Psoas muscle (tissue), 7 donors: ENCODE measurements at regions not wholly inside any gene's neighbourhood (a gene's known extent, or its start where the extent isn't known, plus 50 kb on each side); places are given as distances from the start of the nearest gene placed in this dataset.

Experiments used
- ATAC-seq, 4 donors: fragments of 200-7000 bp; cut with Tn5 transposase; one replicate each; pipeline ENCODE4 v1.9.1; 2020; ENCODE audit warnings: moderate library complexity in 3 of 4, mild to moderate bottlenecking in 2 of 4
- DNase-seq, 2 donors: peaks; one replicate each; pipeline ENCODE4 v3.0.0-alpha.2; 2020
- H3K27ac ChIP-seq: fragments of 200-600 bp; one replicate; pipeline ENCODE4 v1.8.0; 2022
- H3K27me3 ChIP-seq, 3 donors: fragments of 200-600 bp in 1 of 3; one replicate each; pipeline versions ENCODE4 v1.6.1 to v1.8.0; 2013 to 2022; ENCODE audit warnings: low read length in 2 of 3, mild to moderate bottlenecking in 2 of 3, moderate library complexity in 1 of 3; ENCODE audit not compliant: insufficient read depth in 3 of 3
- H3K36me3 ChIP-seq, 2 donors: fragments of 200-600 bp in 1 of 2; one replicate each; pipeline versions ENCODE4 v1.6.1 to v1.8.0; 2013 to 2022; ENCODE audit warnings: low read depth in 1 of 2, mild to moderate bottlenecking in 1 of 2, moderate library complexity in 1 of 2; ENCODE audit not compliant: insufficient read depth in 1 of 2
- H3K4me1 ChIP-seq: fragments of 200-600 bp; one replicate; pipeline ENCODE4 v1.8.0; 2022
- H3K4me3 ChIP-seq: fragments of 200-600 bp; one replicate; pipeline ENCODE4 v1.8.0; 2022; ENCODE audit warnings: mild to moderate bottlenecking
- H3K9me3 ChIP-seq: fragments of 200-600 bp; one replicate; pipeline ENCODE4 v1.8.0; 2022
- WGBS, 3 donors: extraction: QIAGEN DNeasy Blood & Tissue Kit; methylation state at CpG; one replicate each; pipeline versions ENCODE4 v1.1.6 to v1.1.7; 2013; 5-methylcytosine and 5-hydroxymethylcytosine counted together
- intact Hi-C, 2 donors: fragments of 100-400 bp; cut with DNase I; formaldehyde crosslinking; loops; one replicate each; pipeline versions ENCODE4 v1.11.0 to v1.14.2; 2022
- TF ChIP-seq, protein P1 (sequence below): fragments of 200-600 bp; IDR thresholded peaks from one replicate; pipeline ENCODE4 v1.8.0; 2022; ENCODE audit warnings: antibody characterized with exemption
- donor health status: healthy with polysubstance abuse.
- donor health status: DM: no; HTN: no; CAD: no; lungs with moderate emphysema.
- donor health status: Bipolar disorder and iron deficiency.
- donor health status: healthy.
- donor health status: DM: yes; HTN: yes; CAD: no.
- donor health status: DM: no; HTN: no; CAD: no.
- donor health status: DM: yes; HTN: yes; CAD: no.

DNA sequence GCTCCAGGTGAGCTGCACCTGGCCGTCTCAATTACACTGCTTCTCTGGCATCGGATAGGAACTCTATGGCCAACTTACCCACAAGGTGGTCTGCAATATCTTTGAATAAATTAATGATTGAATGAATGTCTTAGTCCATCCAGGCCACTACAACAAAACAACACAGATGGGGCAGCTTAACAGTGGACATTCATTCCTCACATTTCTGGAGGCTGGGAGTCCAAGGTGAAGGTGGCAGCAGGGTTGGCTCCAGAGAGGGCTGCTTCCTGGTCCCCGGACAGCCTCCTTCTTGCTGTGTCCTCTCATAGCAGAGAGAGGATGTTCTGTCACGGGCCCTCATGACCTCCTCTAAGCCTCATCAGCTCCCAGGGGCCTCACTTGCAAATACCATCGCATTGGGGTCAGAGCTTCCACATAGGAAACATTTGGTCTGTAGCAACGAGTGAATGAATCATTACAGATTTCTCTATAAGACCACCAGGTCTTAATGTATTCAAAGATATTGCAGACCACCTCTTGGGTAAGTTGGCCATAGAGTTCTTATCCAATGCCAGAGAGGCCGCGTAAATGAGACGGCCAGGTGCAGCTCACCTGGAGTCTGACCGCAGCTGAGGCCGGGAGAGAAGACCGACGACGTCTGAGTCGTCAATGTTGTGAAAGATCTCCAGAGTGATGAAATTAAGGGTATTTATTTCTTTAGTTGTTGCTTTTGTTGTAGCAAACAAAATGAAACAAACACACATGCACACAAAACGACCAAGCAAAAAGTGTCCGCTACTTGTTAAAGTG is 182.7 kb upstream of the C14orf180 start:
- peaks cover 17% of the 10 kb centered on the region for H3K9me3 ChIP-seq
- WGBS, 3 donors: 85 to 92% (median 87%) methylated on average over 17 of the region's 17 CpGs
- intact Hi-C loops: no loop called here
- H3K27ac ChIP-seq: no peak overlapping the region
- DNase-seq (no peak), ATAC-seq (no peak)
- TF ChIP-seq, protein P1, sequence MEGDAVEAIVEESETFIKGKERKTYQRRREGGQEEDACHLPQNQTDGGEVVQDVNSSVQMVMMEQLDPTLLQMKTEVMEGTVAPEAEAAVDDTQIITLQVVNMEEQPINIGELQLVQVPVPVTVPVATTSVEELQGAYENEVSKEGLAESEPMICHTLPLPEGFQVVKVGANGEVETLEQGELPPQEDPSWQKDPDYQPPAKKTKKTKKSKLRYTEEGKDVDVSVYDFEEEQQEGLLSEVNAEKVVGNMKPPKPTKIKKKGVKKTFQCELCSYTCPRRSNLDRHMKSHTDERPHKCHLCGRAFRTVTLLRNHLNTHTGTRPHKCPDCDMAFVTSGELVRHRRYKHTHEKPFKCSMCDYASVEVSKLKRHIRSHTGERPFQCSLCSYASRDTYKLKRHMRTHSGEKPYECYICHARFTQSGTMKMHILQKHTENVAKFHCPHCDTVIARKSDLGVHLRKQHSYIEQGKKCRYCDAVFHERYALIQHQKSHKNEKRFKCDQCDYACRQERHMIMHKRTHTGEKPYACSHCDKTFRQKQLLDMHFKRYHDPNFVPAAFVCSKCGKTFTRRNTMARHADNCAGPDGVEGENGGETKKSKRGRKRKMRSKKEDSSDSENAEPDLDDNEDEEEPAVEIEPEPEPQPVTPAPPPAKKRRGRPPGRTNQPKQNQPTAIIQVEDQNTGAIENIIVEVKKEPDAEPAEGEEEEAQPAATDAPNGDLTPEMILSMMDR: no peak
- no peaks in the 10 kb centered on the region for H3K27me3 ChIP-seq
- no peaks in the 10 kb centered on the region for H3K4me1 ChIP-seq
- no peak overlapping the region for H3K4me3 ChIP-seq
- no peaks in the 10 kb centered on the region for H3K36me3 ChIP-seq

DNA sequence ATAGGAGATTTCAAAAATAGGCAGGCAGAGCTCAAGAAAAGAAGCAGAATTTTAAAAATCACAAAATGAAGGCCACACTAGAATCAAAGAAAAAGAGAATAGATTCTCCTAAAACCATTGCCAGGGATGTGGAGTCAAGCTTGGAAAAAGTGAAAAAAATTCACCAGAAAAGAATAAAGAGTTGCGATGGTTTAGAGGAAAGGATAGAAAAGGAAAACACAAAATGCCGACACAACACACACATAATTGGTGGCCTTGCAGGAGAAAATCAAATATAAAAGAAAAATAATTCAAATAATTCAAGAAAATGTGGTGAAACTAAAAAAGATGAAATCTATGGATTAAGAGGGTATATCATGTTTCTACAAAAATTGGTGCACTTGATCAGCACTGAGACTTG is 181.6 kb upstream of the C14orf180 start:
- intact Hi-C loops: no loop called here
- TF ChIP-seq, protein P1: no peak
- Histone ChIP-seq H3K36me3 (no peaks in the 10 kb centered on the region), H3K4me3 (no peak overlapping the region), H3K9me3 (peaks cover 17% of the 10 kb centered on the region), H3K4me1 (no peaks in the 10 kb centered on the region), H3K27me3 (no peaks in the 10 kb centered on the region), H3K27ac (no peak overlapping the region)
- no peak for DNase-seq
- 95 to 97% (median 96%) methylated on average over 2 of the region's 2 CpGs for WGBS, 3 donors
- ATAC-seq: no peak

DNA sequence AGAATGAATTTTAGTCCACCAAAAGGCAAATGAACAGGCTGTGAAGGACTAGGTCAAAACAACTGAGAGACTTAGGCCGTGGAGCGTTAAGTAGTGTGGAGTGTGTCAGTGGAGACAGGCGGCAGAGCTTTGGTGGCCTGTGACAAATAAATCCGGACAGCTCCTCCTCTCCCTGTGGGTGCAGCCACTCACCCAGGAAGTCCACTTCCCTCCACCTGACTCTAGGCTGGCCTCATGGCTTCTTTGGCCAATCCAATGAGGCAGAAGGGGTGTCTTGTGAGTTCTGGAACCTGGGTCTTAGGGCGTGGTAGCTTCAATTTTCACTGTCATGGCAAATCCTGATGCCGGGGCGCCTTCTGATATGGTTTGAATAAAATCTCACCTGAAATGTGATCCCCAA is 180.9 kb upstream of the C14orf180 start:
- DNase-seq (no peak), ATAC-seq (no peak)
- peaks cover 17% of the 10 kb centered on the region for H3K9me3 ChIP-seq
- intact Hi-C loops: no loop called here
- H3K4me3 ChIP-seq: no peak overlapping the region
- TF ChIP-seq, protein P1: no peak
- H3K27ac ChIP-seq: no peak overlapping the region
- no peaks in the 10 kb centered on the region for H3K36me3 ChIP-seq
- WGBS, 3 donors: 78 to 87% (median 81%) methylated on average over 7 of the region's 7 CpGs
- no peaks in the 10 kb centered on the region for H3K4me1 ChIP-seq
- peaks cover 0 to 6% (median 0%) of the 10 kb centered on the region in 3 donors for H3K27me3 ChIP-seq

DNA sequence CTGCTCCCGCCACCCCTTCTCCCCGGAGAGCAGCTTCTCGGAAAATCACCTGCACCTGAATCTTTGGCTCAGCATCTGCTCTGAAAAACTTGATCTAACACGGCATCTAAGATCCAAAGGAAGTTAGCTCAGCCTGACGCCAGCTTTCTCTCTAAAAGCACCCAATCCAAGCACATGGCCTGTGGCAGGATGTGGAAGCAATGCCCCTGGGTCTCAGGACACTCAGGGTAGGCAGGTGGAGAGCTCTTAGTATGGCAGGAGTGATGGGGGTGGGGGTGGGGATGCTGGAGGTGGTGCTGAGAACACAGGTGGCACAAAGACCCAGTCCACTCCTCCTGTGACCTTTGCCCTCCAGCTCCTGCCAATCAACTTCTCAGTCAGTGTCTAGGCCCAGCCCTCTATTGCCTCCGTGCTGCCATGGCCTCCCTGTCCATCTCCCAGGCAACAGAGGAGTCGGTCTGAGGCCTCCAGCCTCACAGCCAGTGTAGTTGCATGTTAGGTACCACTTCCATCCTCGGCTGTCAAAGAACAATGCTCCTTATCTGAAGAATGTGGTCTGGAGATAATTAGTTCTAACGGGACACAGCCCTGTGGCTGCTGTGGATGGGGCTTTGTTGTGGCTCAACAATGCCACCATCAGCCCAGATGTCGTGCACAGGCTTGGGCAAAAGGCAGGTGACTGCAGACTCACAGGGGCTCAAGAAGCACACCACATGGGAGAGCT is 180.0 kb upstream of the C14orf180 start:
- intact Hi-C loops: no loop called here
- no peak for ATAC-seq
- WGBS, 3 donors: 65 to 67% (median 66%) methylated on average over 10 of the region's 10 CpGs
- H3K36me3 ChIP-seq: no peaks in the 10 kb centered on the region
- H3K9me3 ChIP-seq: peaks cover 17% of the 10 kb centered on the region
- no peak overlapping the region for H3K27ac ChIP-seq
- TF ChIP-seq, protein P1: no peak
- H3K4me1 ChIP-seq: no peaks in the 10 kb centered on the region
- H3K4me3 ChIP-seq: no peak overlapping the region
- DNase-seq: no peak
- peaks cover 0 to 6% (median 0%) of the 10 kb centered on the region in 3 donors for H3K27me3 ChIP-seq
